ENCODE measurements at regions not wholly inside any gene's neighbourhood (a gene's known extent, or its start where the extent isn't known, plus 50 kb on each side); places are given as distances from the start of the nearest gene placed in this dataset.

GRCh38 chr3:88991496-88991895, 115.9 kb upstream of the EPHA3 start:
- no peak for TF ChIP-seq POLR2A (IDR thresholded peaks at IDR 0.05)
- no peak for TF ChIP-seq CTCF (IDR thresholded peaks at IDR 0.05)
- no peak for TF ChIP-seq POLR2AphosphoS5 (IDR thresholded peaks at IDR 0.05)
- no peak for TF ChIP-seq EP300 (IDR thresholded peaks at IDR 0.05)

Data from upper lobe of left lung (tissue), 4 donors.